C1 segment of cervical spinal cord (tissue), 14 donors: ENCODE measurements at regions not wholly inside any gene's neighbourhood (a gene's known extent, or its start where the extent isn't known, plus 50 kb on each side); places are given as distances from the start of the nearest gene placed in this dataset.

Experiments used
- DNase-seq, 14 donors: peaks; one replicate each; lab custom pipeline; 2025; lab: John Stamatoyannopoulos, UW

GRCh38 chr2:221264318-221264717 lies 307.8 kb downstream of the EPHA4 start:
- DNase-seq = no peak

GRCh38 chr2:221267773-221268425 lies 304.2 kb downstream of the EPHA4 start:
- DNase-seq = no peak

- DNase-seq = no peak
These were observed 303.5 kb downstream of the EPHA4 start for GRCh38 chr2:221268631-221269030.

- no peak for DNase-seq
These were observed 301.3 kb downstream of the EPHA4 start for GRCh38 chr2:221270806-221271205.

- no peak for DNase-seq
These were observed 299.4 kb downstream of the EPHA4 start for GRCh38 chr2:221272729-221273128.

GRCh38 chr2:221276033-221276432 lies 296.1 kb downstream of the EPHA4 start:
- no peak for DNase-seq

GRCh38 chr2:221276601-221277000 lies 295.5 kb downstream of the EPHA4 start:
- no peak for DNase-seq

GRCh38 chr2:221282386-221282785 lies 289.7 kb downstream of the EPHA4 start:
- no peak for DNase-seq

GRCh38 chr2:221283896-221284545 lies 288.1 kb downstream of the EPHA4 start:
- no peak for DNase-seq

- no peak for DNase-seq
These were observed 287.0 kb downstream of the EPHA4 start for GRCh38 chr2:221285148-221285547.

- no peak for DNase-seq
These were observed 285.7 kb downstream of the EPHA4 start for GRCh38 chr2:221286406-221286805.

GRCh38 chr2:221289389-221289788 lies 282.7 kb downstream of the EPHA4 start:
- DNase-seq = no peak

- no peak for DNase-seq
These were observed 282.3 kb downstream of the EPHA4 start for GRCh38 chr2:221289846-221290245.

- no peak for DNase-seq
These were observed 278.0 kb downstream of the EPHA4 start for GRCh38 chr2:221293949-221294742.

GRCh38 chr2:221304916-221305315 lies 267.2 kb downstream of the EPHA4 start:
- no peak for DNase-seq

GRCh38 chr2:221308507-221309066 lies 263.5 kb downstream of the EPHA4 start:
- no peak for DNase-seq

- no peak for DNase-seq
These were observed 262.1 kb downstream of the EPHA4 start for GRCh38 chr2:221309892-221310583.

GRCh38 chr2:221310730-221311129 lies 261.4 kb downstream of the EPHA4 start:
- no peak for DNase-seq

GRCh38 chr2:221312634-221313033 lies 259.5 kb downstream of the EPHA4 start:
- no peak for DNase-seq

GRCh38 chr2:221314786-221315185 lies 257.3 kb downstream of the EPHA4 start:
- DNase-seq = no peak

GRCh38 chr2:221318376-221319130 lies 253.6 kb downstream of the EPHA4 start:
- DNase-seq = no peak
